Suprapubic skin (tissue), 3 donors: ENCODE measurements at regions not wholly inside any gene's neighbourhood (a gene's known extent, or its start where the extent isn't known, plus 50 kb on each side); places are given as distances from the start of the nearest gene placed in this dataset.

Experiments
- EP300 ChIP-seq: sonication (generic); formaldehyde crosslinking; IDR thresholded peaks from one replicate; pipeline ENCODE4 v1.6.1; 2017; ENCODE audit warnings: antibody characterized with exemption
- TF ChIP-seq, protein P1 (sequence below), 2 donors: fragments of 200-600 bp in 1 of 2; fragments of 450-650 bp in 1 of 2; sonication (generic) in 1 of 2; IDR thresholded peaks; one replicate each; pipeline ENCODE4 v1.5.1; 2016 to 2019; ENCODE audit warnings: antibody characterized with exemption in 2 of 2, mild to moderate bottlenecking in 1 of 2, moderate library complexity in 1 of 2

DNA sequence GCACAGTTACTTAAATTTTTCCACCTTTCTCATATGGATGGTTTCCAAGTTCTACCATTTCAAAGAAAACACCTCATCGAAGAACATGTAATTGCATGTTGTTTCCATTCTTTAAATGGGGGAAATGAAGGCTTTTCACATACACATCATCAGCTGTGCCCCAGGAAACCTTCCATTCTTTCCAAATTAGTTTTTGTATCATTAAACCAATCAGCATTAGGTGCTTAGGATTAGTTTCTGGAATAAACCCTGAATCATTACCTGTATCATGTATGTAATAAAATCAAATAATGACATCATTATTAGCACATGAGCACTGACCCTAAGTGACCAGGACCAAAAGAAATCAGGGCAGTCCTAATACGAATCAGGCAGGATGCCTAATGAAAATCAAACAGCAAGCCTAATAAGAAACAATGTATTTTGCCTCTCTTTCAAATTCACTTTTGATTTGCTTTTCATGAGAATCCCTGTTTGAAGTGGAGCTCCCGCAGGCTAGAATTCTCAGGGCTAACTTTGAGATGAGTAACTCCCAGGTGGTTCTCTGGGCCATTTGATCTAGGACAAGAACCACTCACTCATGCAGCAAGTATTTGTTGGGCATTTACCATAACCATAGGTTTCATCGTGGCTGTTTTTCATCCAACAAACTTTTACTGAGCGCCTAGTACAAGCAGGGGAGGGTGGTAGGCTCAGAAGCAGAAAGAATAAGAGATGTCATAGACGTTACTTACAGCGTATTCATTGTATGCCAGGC is 89.2 kb downstream of the MZT1 start:
- TF ChIP-seq, protein P1, sequence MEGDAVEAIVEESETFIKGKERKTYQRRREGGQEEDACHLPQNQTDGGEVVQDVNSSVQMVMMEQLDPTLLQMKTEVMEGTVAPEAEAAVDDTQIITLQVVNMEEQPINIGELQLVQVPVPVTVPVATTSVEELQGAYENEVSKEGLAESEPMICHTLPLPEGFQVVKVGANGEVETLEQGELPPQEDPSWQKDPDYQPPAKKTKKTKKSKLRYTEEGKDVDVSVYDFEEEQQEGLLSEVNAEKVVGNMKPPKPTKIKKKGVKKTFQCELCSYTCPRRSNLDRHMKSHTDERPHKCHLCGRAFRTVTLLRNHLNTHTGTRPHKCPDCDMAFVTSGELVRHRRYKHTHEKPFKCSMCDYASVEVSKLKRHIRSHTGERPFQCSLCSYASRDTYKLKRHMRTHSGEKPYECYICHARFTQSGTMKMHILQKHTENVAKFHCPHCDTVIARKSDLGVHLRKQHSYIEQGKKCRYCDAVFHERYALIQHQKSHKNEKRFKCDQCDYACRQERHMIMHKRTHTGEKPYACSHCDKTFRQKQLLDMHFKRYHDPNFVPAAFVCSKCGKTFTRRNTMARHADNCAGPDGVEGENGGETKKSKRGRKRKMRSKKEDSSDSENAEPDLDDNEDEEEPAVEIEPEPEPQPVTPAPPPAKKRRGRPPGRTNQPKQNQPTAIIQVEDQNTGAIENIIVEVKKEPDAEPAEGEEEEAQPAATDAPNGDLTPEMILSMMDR (IDR thresholded peaks at IDR 0.05) = no peak
- TF ChIP-seq EP300 = no peak
